ENCODE measurements at regions not wholly inside any gene's neighbourhood (a gene's known extent, or its start where the extent isn't known, plus 50 kb on each side); places are given as distances from the start of the nearest gene placed in this dataset.

- Histone ChIP-seq H3K9me3 (peaks cover 6% of the 10 kb centered on the region), H3K27ac (no peak overlapping the region), H3K4me1 (peaks cover 6% of the 10 kb centered on the region), H3K36me3 (no peaks in the 10 kb centered on the region), H3K27me3 (no peaks in the 10 kb centered on the region), H3K4me3 (no peak overlapping the region)
- TF ChIP-seq EP300 (IDR thresholded peaks at IDR 0.05) = no peak
- no peak for TF ChIP-seq CTCF (IDR thresholded peaks at IDR 0.05)
- no peak for TF ChIP-seq POLR2A (IDR thresholded peaks at IDR 0.05)
- no peak for TF ChIP-seq POLR2AphosphoS5 (IDR thresholded peaks at IDR 0.05)
- 60% methylated on average over 9 of the region's 9 CpGs for WGBS
- no peak for DNase-seq (ENCODE audit: low spot score in 2 of 2)
These were observed 57.5 kb upstream of the SP4 start for GRCh38 chr7:21370283-21370982.

GRCh38 chr7:21371360-21371759 lies 56.5 kb upstream of the SP4 start:
- Histone ChIP-seq H3K27ac (no peak overlapping the region), H3K36me3 (no peaks in the 10 kb centered on the region), H3K9me3 (peaks cover 6% of the 10 kb centered on the region), H3K4me3 (no peak overlapping the region), H3K27me3 (no peaks in the 10 kb centered on the region), H3K4me1 (peaks cover 6% of the 10 kb centered on the region)
- no peak for DNase-seq (ENCODE audit: low spot score in 2 of 2)
- WGBS = 56% methylated on average over 2 of the region's 2 CpGs
- no peak for TF ChIP-seq POLR2A (IDR thresholded peaks at IDR 0.05)

- H3K27ac ChIP-seq = no peak overlapping the region
- no peaks in the 10 kb centered on the region for H3K27me3 ChIP-seq
- DNase-seq (ENCODE audit: low spot score in 2 of 2) = no peak
- TF ChIP-seq POLR2AphosphoS5 (IDR thresholded peaks at IDR 0.05) (no peak), POLR2A (IDR thresholded peaks at IDR 0.05) (no peak), CTCF (IDR thresholded peaks at IDR 0.05) (no peak), EP300 (IDR thresholded peaks at IDR 0.05) (no peak)
- H3K4me3 ChIP-seq = no peak overlapping the region
- peaks cover 11% of the 10 kb centered on the region for H3K9me3 ChIP-seq
- no peaks in the 10 kb centered on the region for H3K4me1 ChIP-seq
- no peaks in the 10 kb centered on the region for H3K36me3 ChIP-seq
- WGBS = over 99% methylated on average over 7 of the region's 7 CpGs
These were observed 54.9 kb upstream of the SP4 start for GRCh38 chr7:21373031-21373430.

- TF ChIP-seq EP300 (IDR thresholded peaks at IDR 0.05) = no peak
- no peak for TF ChIP-seq POLR2A (IDR thresholded peaks at IDR 0.05)
- H3K36me3 ChIP-seq = no peaks in the 10 kb centered on the region
- no peak for DNase-seq (ENCODE audit: low spot score in 2 of 2)
- H3K27ac ChIP-seq = no peak overlapping the region
- no peaks in the 10 kb centered on the region for H3K4me1 ChIP-seq
- peaks cover 11% of the 10 kb centered on the region for H3K9me3 ChIP-seq
- WGBS = 91% methylated on average over 2 of the region's 2 CpGs
- no peaks in the 10 kb centered on the region for H3K27me3 ChIP-seq
- no peak overlapping the region for H3K4me3 ChIP-seq
These were observed 53.7 kb upstream of the SP4 start for GRCh38 chr7:21374134-21374533.

- H3K27ac ChIP-seq = no peak overlapping the region
- H3K27me3 ChIP-seq = no peaks in the 10 kb centered on the region
- no peaks in the 10 kb centered on the region for H3K4me1 ChIP-seq
- H3K4me3 ChIP-seq = no peak overlapping the region
- TF ChIP-seq CTCF (IDR thresholded peaks at IDR 0.05) (no peak), POLR2A (IDR thresholded peaks at IDR 0.05) (no peak), POLR2AphosphoS5 (IDR thresholded peaks at IDR 0.05) (no peak), EP300 (IDR thresholded peaks at IDR 0.05) (no peak)
- 89% methylated on average over 2 of the region's 2 CpGs for WGBS
- DNase-seq (ENCODE audit: low spot score in 2 of 2) = no peak
- H3K36me3 ChIP-seq = no peaks in the 10 kb centered on the region
- H3K9me3 ChIP-seq = peaks cover 11% of the 10 kb centered on the region
These were observed 50.3 kb upstream of the SP4 start for GRCh38 chr7:21377545-21377944.

All from suprapubic skin (tissue), 4 donors.